GM19468 (cell line): ENCODE measurements at regions not wholly inside any gene's neighbourhood (a gene's known extent, or its start where the extent isn't known, plus 50 kb on each side); places are given as distances from the start of the nearest gene placed in this dataset.

ENCODE experiments used
- ATAC-seq: cut with Tn5 transposase; IDR thresholded peaks from one replicate; pipeline ENCODE4 v1.9.1; 2021; ENCODE audit warnings: mild to moderate bottlenecking, moderate library complexity, moderate number of reproducible peaks; ENCODE audit not compliant: unreplicated experiment; ENCODE audit errors: extremely low read depth

- no peak for ATAC-seq
Observed at GRCh38 chr5:96054311-96055030, 92.8 kb upstream of the ELL2 start.

GRCh38 chr5:96053063-96053735, 91.5 kb upstream of the ELL2 start:
- ATAC-seq, result no peak

GRCh38 chr5:96052374-96052773, 90.7 kb upstream of the ELL2 start:
- no peak for ATAC-seq

GRCh38 chr5:96051401-96051830, 89.8 kb upstream of the ELL2 start:
- ATAC-seq, result no peak

GRCh38 chr5:96050273-96050880, 88.7 kb upstream of the ELL2 start:
- ATAC-seq, result no peak

- ATAC-seq, result no peak
Observed at GRCh38 chr5:96049398-96050272, 88.0 kb upstream of the ELL2 start.

- no peak for ATAC-seq
Observed at GRCh38 chr5:96048763-96049162, 87.1 kb upstream of the ELL2 start.

GRCh38 chr5:96045888-96046287, 84.2 kb upstream of the ELL2 start:
- no peak for ATAC-seq

- ATAC-seq, result no peak
Observed at GRCh38 chr5:96043446-96043845, 81.8 kb upstream of the ELL2 start.

- ATAC-seq, result no peak
Observed at GRCh38 chr5:96037128-96037527, 75.5 kb upstream of the ELL2 start.

- ATAC-seq, result no peak
Observed at GRCh38 chr5:96036301-96036700, 74.7 kb upstream of the ELL2 start.

- no peak for ATAC-seq
Observed at GRCh38 chr5:96035796-96036195, 74.1 kb upstream of the ELL2 start.

- no peak for ATAC-seq
Observed at GRCh38 chr5:96033116-96033515, 71.5 kb upstream of the ELL2 start.

- no peak for ATAC-seq
Observed at GRCh38 chr5:96031811-96032261, 70.2 kb upstream of the ELL2 start.

- no peak for ATAC-seq
Observed at GRCh38 chr5:96031180-96031579, 69.5 kb upstream of the ELL2 start.

GRCh38 chr5:96026406-96027041, 64.9 kb upstream of the ELL2 start:
- no peak for ATAC-seq

GRCh38 chr5:96024683-96025475, 63.2 kb upstream of the ELL2 start:
- ATAC-seq, result no peak

GRCh38 chr5:96023518-96023917, 61.9 kb upstream of the ELL2 start:
- ATAC-seq, result no peak

- no peak for ATAC-seq
Observed at GRCh38 chr5:96022971-96023370, 61.3 kb upstream of the ELL2 start.
